ENCODE measurements at regions not wholly inside any gene's neighbourhood (a gene's known extent, or its start where the extent isn't known, plus 50 kb on each side); places are given as distances from the start of the nearest gene placed in this dataset.

DNA sequence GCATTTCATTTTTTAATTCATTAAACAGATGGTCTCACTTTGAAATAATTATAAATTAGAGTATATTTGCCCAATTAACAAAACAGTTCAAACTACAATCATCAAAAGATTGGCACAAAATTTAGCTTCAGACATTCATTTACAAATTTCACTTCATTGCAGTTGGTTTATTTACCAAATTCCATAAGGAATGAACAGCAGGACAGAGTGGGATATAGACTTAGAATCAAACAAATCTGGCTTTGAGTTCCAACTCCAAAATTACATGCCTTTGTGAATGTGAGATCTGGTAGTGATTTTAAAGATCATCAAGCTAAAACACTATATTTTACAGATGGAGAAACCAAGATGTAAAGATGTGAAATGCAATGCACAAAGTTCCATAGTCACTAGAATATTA, 310.7 kb upstream of the CNTN5 start:
- Mint-ChIP-seq H3K27ac (no peak overlapping the region), H3K27me3 (ENCODE audit: insufficient read depth) (no peaks in the 10 kb centered on the region), H3K4me3 (no peak overlapping the region), H3K36me3 (ENCODE audit: low read depth) (no peaks in the 10 kb centered on the region), H3K9me3 (peaks cover 24% of the 10 kb centered on the region), H3K4me1 (ENCODE audit: low read depth) (no peaks in the 10 kb centered on the region)
- TF ChIP-seq, protein P1, sequence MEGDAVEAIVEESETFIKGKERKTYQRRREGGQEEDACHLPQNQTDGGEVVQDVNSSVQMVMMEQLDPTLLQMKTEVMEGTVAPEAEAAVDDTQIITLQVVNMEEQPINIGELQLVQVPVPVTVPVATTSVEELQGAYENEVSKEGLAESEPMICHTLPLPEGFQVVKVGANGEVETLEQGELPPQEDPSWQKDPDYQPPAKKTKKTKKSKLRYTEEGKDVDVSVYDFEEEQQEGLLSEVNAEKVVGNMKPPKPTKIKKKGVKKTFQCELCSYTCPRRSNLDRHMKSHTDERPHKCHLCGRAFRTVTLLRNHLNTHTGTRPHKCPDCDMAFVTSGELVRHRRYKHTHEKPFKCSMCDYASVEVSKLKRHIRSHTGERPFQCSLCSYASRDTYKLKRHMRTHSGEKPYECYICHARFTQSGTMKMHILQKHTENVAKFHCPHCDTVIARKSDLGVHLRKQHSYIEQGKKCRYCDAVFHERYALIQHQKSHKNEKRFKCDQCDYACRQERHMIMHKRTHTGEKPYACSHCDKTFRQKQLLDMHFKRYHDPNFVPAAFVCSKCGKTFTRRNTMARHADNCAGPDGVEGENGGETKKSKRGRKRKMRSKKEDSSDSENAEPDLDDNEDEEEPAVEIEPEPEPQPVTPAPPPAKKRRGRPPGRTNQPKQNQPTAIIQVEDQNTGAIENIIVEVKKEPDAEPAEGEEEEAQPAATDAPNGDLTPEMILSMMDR (IDR thresholded peaks at IDR 0.05): no peak
- no peak for DNase-seq

DNA sequence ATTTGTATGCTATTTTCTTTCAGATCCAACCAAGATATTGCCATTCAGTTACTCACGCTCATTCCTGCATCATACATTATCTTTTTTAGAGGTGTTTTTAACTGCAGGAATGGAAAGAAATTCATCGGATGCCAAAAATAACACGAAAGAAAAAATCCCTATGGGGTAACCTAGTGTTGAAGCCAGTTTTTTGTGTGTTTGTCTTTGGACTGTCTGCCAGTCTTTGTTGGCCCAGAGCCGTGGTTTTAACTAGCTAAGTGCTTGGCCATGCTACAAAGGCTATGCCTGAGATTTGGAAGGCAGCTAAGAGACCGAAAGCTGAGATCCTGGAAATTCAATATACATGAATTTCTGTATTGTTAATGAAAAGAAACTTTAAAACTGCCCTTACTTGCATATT, 309.8 kb upstream of the CNTN5 start:
- no peaks in the 10 kb centered on the region for H3K36me3 Mint-ChIP-seq (ENCODE audit: low read depth)
- no peak overlapping the region for H3K27ac Mint-ChIP-seq
- TF ChIP-seq, protein P1 (IDR thresholded peaks at IDR 0.05): no peak
- H3K4me1 Mint-ChIP-seq (ENCODE audit: low read depth): no peaks in the 10 kb centered on the region
- no peak overlapping the region for H3K4me3 Mint-ChIP-seq
- H3K9me3 Mint-ChIP-seq: peaks cover 32% of the 10 kb centered on the region
- DNase-seq: no peak
- H3K27me3 Mint-ChIP-seq (ENCODE audit: insufficient read depth): no peaks in the 10 kb centered on the region

GRCh38 chr11:98720951-98721350, 299.8 kb upstream of the CNTN5 start:
- H3K27ac Mint-ChIP-seq: no peak overlapping the region
- no peaks in the 10 kb centered on the region for H3K27me3 Mint-ChIP-seq (ENCODE audit: insufficient read depth)
- no peaks in the 10 kb centered on the region for H3K4me1 Mint-ChIP-seq (ENCODE audit: low read depth)
- TF ChIP-seq, protein P1 (IDR thresholded peaks at IDR 0.05): no peak
- H3K9me3 Mint-ChIP-seq: peaks cover 43% of the 10 kb centered on the region
- no peak overlapping the region for H3K4me3 Mint-ChIP-seq
- no peaks in the 10 kb centered on the region; the same call in 1 of the 2 replicates for H3K36me3 Mint-ChIP-seq (ENCODE audit: low read depth)
- no peak for DNase-seq

GRCh38 chr11:98725471-98725870, 295.3 kb upstream of the CNTN5 start:
- no peak overlapping the region for H3K27ac Mint-ChIP-seq
- H3K36me3 Mint-ChIP-seq (ENCODE audit: low read depth): no peaks in the 10 kb centered on the region; the same call in 1 of the 2 replicates
- no peaks in the 10 kb centered on the region for H3K27me3 Mint-ChIP-seq (ENCODE audit: insufficient read depth)
- H3K4me3 Mint-ChIP-seq: no peak overlapping the region
- DNase-seq: no peak
- TF ChIP-seq, protein P1 (IDR thresholded peaks at IDR 0.05): no peak
- no peaks in the 10 kb centered on the region for H3K4me1 Mint-ChIP-seq (ENCODE audit: low read depth)
- H3K9me3 Mint-ChIP-seq: peaks cover 28% of the 10 kb centered on the region

GRCh38 chr11:98728421-98728820, 292.3 kb upstream of the CNTN5 start:
- H3K4me1 Mint-ChIP-seq (ENCODE audit: low read depth): no peaks in the 10 kb centered on the region
- no peaks in the 10 kb centered on the region for H3K27me3 Mint-ChIP-seq (ENCODE audit: insufficient read depth)
- H3K27ac Mint-ChIP-seq: no peak overlapping the region
- H3K4me3 Mint-ChIP-seq: no peak overlapping the region
- peaks cover 2% of the 10 kb centered on the region; the same call in 1 of the 2 replicates for H3K36me3 Mint-ChIP-seq (ENCODE audit: low read depth)
- no peak for DNase-seq
- peaks cover 25% of the 10 kb centered on the region for H3K9me3 Mint-ChIP-seq
- TF ChIP-seq, protein P1 (IDR thresholded peaks at IDR 0.05): no peak

DNA sequence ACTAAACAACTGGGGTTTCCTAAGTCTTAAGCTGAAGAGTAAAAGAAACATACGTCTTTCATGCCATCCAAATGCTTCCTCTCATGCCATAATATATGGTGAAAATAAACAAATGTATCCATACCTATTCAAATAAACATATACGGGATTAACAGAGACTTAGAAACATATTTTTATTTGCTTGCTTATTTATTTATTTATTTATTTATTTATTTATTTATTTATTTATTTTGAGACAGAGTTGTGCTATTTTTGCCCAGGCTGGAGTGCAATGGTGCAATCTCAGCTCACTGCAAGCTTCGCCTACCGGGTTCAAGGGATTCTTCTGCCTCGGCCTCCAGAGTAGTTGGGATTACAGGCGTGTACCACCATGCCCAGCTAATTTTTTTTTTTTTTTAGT, 291.6 kb upstream of the CNTN5 start:
- TF ChIP-seq, protein P1 (IDR thresholded peaks at IDR 0.05): no peak
- 0 out of 2 replicates have a peak, but pooled peaks cover 6% of the 10 kb centered on the region for H3K36me3 Mint-ChIP-seq (ENCODE audit: low read depth)
- no peak for DNase-seq
- H3K4me3 Mint-ChIP-seq: no peak overlapping the region
- H3K4me1 Mint-ChIP-seq (ENCODE audit: low read depth): no peaks in the 10 kb centered on the region
- H3K27ac Mint-ChIP-seq: no peak overlapping the region
- no peaks in the 10 kb centered on the region for H3K27me3 Mint-ChIP-seq (ENCODE audit: insufficient read depth)
- peaks cover 27% of the 10 kb centered on the region for H3K9me3 Mint-ChIP-seq
